ENCODE measurements at regions not wholly inside any gene's neighbourhood (a gene's known extent, or its start where the extent isn't known, plus 50 kb on each side); places are given as distances from the start of the nearest gene placed in this dataset.

GRCh38 chr6:5946701-5947100 lies 60.0 kb downstream of the NRN1 start:
- DNase-seq: no peak

GRCh38 chr6:5946181-5946580 lies 60.5 kb downstream of the NRN1 start:
- no peak for DNase-seq

GRCh38 chr6:5943591-5943990 lies 63.1 kb downstream of the NRN1 start:
- no peak for DNase-seq

GRCh38 chr6:5942591-5942990 lies 64.1 kb downstream of the NRN1 start:
- no peak for DNase-seq

- DNase-seq: no peak
Measured at GRCh38 chr6:5941188-5941587, 65.5 kb downstream of the NRN1 start.

- DNase-seq: no peak
Measured at GRCh38 chr6:5938934-5939333, 67.8 kb downstream of the NRN1 start.

- DNase-seq: no peak
Measured at GRCh38 chr6:5937936-5938706, 68.6 kb downstream of the NRN1 start.

GRCh38 chr6:5937169-5937909 lies 69.4 kb downstream of the NRN1 start:
- no peak for DNase-seq

GRCh38 chr6:5936631-5937030 lies 70.1 kb downstream of the NRN1 start:
- no peak for DNase-seq

- no peak for DNase-seq
Measured at GRCh38 chr6:5936140-5936539, 70.6 kb downstream of the NRN1 start.

GRCh38 chr6:5930968-5931367 lies 75.8 kb downstream of the NRN1 start:
- DNase-seq: no peak

- no peak for DNase-seq
Measured at GRCh38 chr6:5930143-5930770, 76.5 kb downstream of the NRN1 start.

- no peak for DNase-seq
Measured at GRCh38 chr6:5923840-5924239, 82.9 kb downstream of the NRN1 start.

- DNase-seq: no peak
Measured at GRCh38 chr6:5922230-5922629, 84.5 kb downstream of the NRN1 start.

GRCh38 chr6:5909721-5910120 lies 97.0 kb downstream of the NRN1 start:
- no peak for DNase-seq

- DNase-seq: no peak
Measured at GRCh38 chr6:5906842-5907241, 99.9 kb downstream of the NRN1 start.

GRCh38 chr6:5906340-5906670 lies 100.4 kb downstream of the NRN1 start:
- no peak for DNase-seq

GRCh38 chr6:5905431-5906339 lies 101.0 kb downstream of the NRN1 start:
- no peak for DNase-seq

- DNase-seq: no peak
Measured at GRCh38 chr6:5904532-5904931, 102.2 kb downstream of the NRN1 start.

- no peak for DNase-seq
Measured at GRCh38 chr6:5899216-5900045, 107.3 kb downstream of the NRN1 start.

- no peak for DNase-seq
Measured at GRCh38 chr6:5898563-5898962, 108.2 kb downstream of the NRN1 start.

- no peak for DNase-seq
Measured at GRCh38 chr6:5898102-5898501, 108.6 kb downstream of the NRN1 start.

All from NCI-H2171 treated with DMSO at 0.1 percent for 48 hours (cell line).